ENCODE measurements at regions not wholly inside any gene's neighbourhood (a gene's known extent, or its start where the extent isn't known, plus 50 kb on each side); places are given as distances from the start of the nearest gene placed in this dataset.

DNA sequence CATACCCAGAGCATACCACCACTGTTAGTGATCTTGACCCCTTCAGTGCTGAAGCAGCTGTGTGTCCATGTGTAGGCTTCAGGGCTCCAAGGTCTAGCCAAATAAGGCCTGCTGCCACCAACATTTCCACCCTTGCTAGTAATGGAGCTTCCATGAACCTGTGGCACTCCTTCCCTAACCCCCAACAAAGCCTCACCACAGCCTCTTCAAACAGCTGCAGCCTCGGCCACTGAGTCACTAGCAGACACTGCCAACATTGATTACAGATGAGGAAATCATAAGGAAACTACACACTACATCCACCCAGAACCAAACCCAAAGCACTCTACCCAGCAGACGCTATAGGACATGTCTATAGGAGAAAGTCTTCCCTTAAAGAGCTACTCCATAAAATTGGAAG is 610.7 kb downstream of the KCNJ2 start:
- no peaks in the 10 kb centered on the region for H3K27me3 Mint-ChIP-seq (ENCODE audit: low read depth)
- no peak overlapping the region for H3K4me3 Mint-ChIP-seq
- TF ChIP-seq, protein P1, sequence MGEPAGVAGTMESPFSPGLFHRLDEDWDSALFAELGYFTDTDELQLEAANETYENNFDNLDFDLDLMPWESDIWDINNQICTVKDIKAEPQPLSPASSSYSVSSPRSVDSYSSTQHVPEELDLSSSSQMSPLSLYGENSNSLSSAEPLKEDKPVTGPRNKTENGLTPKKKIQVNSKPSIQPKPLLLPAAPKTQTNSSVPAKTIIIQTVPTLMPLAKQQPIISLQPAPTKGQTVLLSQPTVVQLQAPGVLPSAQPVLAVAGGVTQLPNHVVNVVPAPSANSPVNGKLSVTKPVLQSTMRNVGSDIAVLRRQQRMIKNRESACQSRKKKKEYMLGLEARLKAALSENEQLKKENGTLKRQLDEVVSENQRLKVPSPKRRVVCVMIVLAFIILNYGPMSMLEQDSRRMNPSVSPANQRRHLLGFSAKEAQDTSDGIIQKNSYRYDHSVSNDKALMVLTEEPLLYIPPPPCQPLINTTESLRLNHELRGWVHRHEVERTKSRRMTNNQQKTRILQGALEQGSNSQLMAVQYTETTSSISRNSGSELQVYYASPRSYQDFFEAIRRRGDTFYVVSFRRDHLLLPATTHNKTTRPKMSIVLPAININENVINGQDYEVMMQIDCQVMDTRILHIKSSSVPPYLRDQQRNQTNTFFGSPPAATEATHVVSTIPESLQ (CRISPR knock-in tag; IDR thresholded peaks at IDR 0.05) = no peak
- no peak for TF ChIP-seq FOXJ3 (CRISPR knock-in tag; IDR thresholded peaks at IDR 0.05; ENCODE audit: borderline replicate concordance)
- TF ChIP-seq KAT7 (CRISPR knock-in tag; IDR thresholded peaks at IDR 0.05; ENCODE audit: borderline replicate concordance) = no peak
- TF ChIP-seq JAZF1 (CRISPR knock-in tag; IDR thresholded peaks at IDR 0.05) = no peak
- TF ChIP-seq, protein P2, sequence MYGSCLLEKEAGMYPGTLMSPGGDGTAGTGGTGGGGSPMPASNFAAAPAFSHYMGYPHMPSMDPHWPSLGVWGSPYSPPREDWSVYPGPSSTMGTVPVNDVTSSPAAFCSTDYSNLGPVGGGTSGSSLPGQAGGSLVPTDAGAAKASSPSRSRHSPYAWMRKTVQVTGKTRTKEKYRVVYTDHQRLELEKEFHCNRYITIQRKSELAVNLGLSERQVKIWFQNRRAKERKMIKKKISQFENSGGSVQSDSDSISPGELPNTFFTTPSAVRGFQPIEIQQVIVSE (CRISPR knock-in tag; IDR thresholded peaks at IDR 0.05; ENCODE audit: borderline replicate concordance) = no peak
- TF ChIP-seq ZNF232 (CRISPR knock-in tag; IDR thresholded peaks at IDR 0.05) = no peak
- TF ChIP-seq, protein P3, sequence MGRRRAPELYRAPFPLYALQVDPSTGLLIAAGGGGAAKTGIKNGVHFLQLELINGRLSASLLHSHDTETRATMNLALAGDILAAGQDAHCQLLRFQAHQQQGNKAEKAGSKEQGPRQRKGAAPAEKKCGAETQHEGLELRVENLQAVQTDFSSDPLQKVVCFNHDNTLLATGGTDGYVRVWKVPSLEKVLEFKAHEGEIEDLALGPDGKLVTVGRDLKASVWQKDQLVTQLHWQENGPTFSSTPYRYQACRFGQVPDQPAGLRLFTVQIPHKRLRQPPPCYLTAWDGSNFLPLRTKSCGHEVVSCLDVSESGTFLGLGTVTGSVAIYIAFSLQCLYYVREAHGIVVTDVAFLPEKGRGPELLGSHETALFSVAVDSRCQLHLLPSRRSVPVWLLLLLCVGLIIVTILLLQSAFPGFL (CRISPR knock-in tag; IDR thresholded peaks at IDR 0.05; ENCODE audit: borderline replicate concordance) = no peak
- no peak for TF ChIP-seq TEAD4 (CRISPR knock-in tag; IDR thresholded peaks at IDR 0.05)
- TF ChIP-seq ZBTB21 (CRISPR knock-in tag; IDR thresholded peaks at IDR 0.05; ENCODE audit: borderline replicate concordance) = no peak
- TF ChIP-seq, protein P4, sequence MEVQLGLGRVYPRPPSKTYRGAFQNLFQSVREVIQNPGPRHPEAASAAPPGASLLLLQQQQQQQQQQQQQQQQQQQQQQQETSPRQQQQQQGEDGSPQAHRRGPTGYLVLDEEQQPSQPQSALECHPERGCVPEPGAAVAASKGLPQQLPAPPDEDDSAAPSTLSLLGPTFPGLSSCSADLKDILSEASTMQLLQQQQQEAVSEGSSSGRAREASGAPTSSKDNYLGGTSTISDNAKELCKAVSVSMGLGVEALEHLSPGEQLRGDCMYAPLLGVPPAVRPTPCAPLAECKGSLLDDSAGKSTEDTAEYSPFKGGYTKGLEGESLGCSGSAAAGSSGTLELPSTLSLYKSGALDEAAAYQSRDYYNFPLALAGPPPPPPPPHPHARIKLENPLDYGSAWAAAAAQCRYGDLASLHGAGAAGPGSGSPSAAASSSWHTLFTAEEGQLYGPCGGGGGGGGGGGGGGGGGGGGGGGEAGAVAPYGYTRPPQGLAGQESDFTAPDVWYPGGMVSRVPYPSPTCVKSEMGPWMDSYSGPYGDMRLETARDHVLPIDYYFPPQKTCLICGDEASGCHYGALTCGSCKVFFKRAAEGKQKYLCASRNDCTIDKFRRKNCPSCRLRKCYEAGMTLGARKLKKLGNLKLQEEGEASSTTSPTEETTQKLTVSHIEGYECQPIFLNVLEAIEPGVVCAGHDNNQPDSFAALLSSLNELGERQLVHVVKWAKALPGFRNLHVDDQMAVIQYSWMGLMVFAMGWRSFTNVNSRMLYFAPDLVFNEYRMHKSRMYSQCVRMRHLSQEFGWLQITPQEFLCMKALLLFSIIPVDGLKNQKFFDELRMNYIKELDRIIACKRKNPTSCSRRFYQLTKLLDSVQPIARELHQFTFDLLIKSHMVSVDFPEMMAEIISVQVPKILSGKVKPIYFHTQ (CRISPR knock-in tag; IDR thresholded peaks at IDR 0.05) = no peak
- TF ChIP-seq, protein P5, sequence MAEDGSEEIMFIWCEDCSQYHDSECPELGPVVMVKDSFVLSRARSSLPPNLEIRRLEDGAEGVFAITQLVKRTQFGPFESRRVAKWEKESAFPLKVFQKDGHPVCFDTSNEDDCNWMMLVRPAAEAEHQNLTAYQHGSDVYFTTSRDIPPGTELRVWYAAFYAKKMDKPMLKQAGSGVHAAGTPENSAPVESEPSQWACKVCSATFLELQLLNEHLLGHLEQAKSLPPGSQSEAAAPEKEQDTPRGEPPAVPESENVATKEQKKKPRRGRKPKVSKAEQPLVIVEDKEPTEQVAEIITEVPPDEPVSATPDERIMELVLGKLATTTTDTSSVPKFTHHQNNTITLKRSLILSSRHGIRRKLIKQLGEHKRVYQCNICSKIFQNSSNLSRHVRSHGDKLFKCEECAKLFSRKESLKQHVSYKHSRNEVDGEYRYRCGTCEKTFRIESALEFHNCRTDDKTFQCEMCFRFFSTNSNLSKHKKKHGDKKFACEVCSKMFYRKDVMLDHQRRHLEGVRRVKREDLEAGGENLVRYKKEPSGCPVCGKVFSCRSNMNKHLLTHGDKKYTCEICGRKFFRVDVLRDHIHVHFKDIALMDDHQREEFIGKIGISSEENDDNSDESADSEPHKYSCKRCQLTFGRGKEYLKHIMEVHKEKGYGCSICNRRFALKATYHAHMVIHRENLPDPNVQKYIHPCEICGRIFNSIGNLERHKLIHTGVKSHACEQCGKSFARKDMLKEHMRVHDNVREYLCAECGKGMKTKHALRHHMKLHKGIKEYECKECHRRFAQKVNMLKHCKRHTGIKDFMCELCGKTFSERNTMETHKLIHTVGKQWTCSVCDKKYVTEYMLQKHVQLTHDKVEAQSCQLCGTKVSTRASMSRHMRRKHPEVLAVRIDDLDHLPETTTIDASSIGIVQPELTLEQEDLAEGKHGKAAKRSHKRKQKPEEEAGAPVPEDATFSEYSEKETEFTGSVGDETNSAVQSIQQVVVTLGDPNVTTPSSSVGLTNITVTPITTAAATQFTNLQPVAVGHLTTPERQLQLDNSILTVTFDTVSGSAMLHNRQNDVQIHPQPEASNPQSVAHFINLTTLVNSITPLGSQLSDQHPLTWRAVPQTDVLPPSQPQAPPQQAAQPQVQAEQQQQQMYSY (CRISPR knock-in tag; IDR thresholded peaks at IDR 0.05) = no peak
- no peak for TF ChIP-seq EMX1 (CRISPR knock-in tag; IDR thresholded peaks at IDR 0.05)
- TF ChIP-seq NR1H2 (CRISPR knock-in tag; IDR thresholded peaks at IDR 0.05) = no peak
- TF ChIP-seq GTF2I (CRISPR knock-in tag; conservative IDR thresholded peaks at IDR 0.05) = no peak
- TF ChIP-seq, protein P6, sequence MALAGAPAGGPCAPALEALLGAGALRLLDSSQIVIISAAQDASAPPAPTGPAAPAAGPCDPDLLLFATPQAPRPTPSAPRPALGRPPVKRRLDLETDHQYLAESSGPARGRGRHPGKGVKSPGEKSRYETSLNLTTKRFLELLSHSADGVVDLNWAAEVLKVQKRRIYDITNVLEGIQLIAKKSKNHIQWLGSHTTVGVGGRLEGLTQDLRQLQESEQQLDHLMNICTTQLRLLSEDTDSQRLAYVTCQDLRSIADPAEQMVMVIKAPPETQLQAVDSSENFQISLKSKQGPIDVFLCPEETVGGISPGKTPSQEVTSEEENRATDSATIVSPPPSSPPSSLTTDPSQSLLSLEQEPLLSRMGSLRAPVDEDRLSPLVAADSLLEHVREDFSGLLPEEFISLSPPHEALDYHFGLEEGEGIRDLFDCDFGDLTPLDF (CRISPR knock-in tag; IDR thresholded peaks at IDR 0.05) = no peak
- no peak for TF ChIP-seq RELA (CRISPR knock-in tag; IDR thresholded peaks at IDR 0.05; ENCODE audit: borderline replicate concordance)
- TF ChIP-seq, protein P7, sequence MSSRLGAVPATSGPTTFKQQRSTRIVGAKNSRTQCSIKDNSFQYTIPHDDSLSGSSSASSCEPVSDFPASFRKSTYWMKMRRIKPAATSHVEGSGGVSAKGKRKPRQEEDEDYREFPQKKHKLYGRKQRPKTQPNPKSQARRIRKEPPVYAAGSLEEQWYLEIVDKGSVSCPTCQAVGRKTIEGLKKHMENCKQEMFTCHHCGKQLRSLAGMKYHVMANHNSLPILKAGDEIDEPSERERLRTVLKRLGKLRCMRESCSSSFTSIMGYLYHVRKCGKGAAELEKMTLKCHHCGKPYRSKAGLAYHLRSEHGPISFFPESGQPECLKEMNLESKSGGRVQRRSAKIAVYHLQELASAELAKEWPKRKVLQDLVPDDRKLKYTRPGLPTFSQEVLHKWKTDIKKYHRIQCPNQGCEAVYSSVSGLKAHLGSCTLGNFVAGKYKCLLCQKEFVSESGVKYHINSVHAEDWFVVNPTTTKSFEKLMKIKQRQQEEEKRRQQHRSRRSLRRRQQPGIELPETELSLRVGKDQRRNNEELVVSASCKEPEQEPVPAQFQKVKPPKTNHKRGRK (CRISPR knock-in tag; IDR thresholded peaks at IDR 0.05; ENCODE audit: borderline replicate concordance) = no peak
- H3K27ac Mint-ChIP-seq = no peak overlapping the region
- H3K36me3 Mint-ChIP-seq = peaks cover 7% of the 10 kb centered on the region
- CTCF ChIA-PET = no interaction called here
- POLR2A ChIA-PET = no interaction called here
- ATAC-seq = no peak
- H3K9me3 Mint-ChIP-seq = peaks cover 16% of the 10 kb centered on the region
- DNase-seq (ENCODE audit: low spot score) = no peak
- H3K4me1 Mint-ChIP-seq = no peaks in the 10 kb centered on the region
